Adrenal gland (tissue), 9 donors: ENCODE measurements at regions not wholly inside any gene's neighbourhood (a gene's known extent, or its start where the extent isn't known, plus 50 kb on each side); places are given as distances from the start of the nearest gene placed in this dataset.

Experiments used
- DNase-seq, 7 donors: peaks; one replicate each; pipeline ENCODE4 v3.0.0-alpha.2; 2019 to 2020
- H3K27ac ChIP-seq, 5 donors: fragments of 200-600 bp; sonication (generic) in 4 of 5; 1 replicate in 3 of 5; 2 replicates in 2 of 5; pipeline versions ENCODE4 v1.5.1 to v1.8.0; 2016 to 2020; ENCODE audit warnings: mild to moderate bottlenecking in 1 of 5
- H3K27me3 ChIP-seq: fragments of 200-600 bp; 2 replicates; pipeline ENCODE4 v1.8.0; 2021
- H3K36me3 ChIP-seq, 2 donors: fragments of 200-600 bp; replicated peaks in 1 of 2; 1 replicate in 1 of 2; 2 replicates in 1 of 2; pipeline versions ENCODE4 v1.5.1 to v1.8.0; 2018 to 2022
- H3K4me1 ChIP-seq, 2 donors: fragments of 200-600 bp; replicated peaks in 1 of 2; 1 replicate in 1 of 2; 2 replicates in 1 of 2; pipeline versions ENCODE4 v1.5.1 to v1.8.0; 2018 to 2021
- H3K4me3 ChIP-seq, 4 donors: fragments of 200-600 bp; sonication (generic) in 3 of 4; one replicate each; pipeline ENCODE4 v1.5.1; 2016 to 2018
- H3K9me3 ChIP-seq, 3 donors: fragments of 200-600 bp; sonication (generic) in 1 of 3; replicated peaks in 1 of 3; 1 replicate in 2 of 3; 2 replicates in 1 of 3; pipeline versions ENCODE4 v1.5.1 to v1.8.0; 2016 to 2021
- POLR2A ChIP-seq, 2 donors: fragments of 450-650 bp; IDR thresholded peaks; one replicate each; pipeline ENCODE4 v1.6.1; 2017; ENCODE audit warnings: antibody characterized with exemption in 2 of 2, mild to moderate bottlenecking in 2 of 2, moderate library complexity in 1 of 2
- WGBS, 4 donors: extraction: QIAGEN DNeasy Blood & Tissue Kit in 2 of 4; methylation state at CpG; one replicate each; pipeline versions ENCODE4 v1.1.5 to v1.1.7; 2013 to 2017; 5-methylcytosine and 5-hydroxymethylcytosine counted together
- intact Hi-C, 2 donors: fragments of 100-400 bp; cut with DNase I; formaldehyde crosslinking; loops; one replicate each; pipeline versions ENCODE4 v1.14.1 to v1.15.0; 2022 to 2023
- TF ChIP-seq, protein P1 (sequence below), 6 experiments: fragments of 450-650 bp in 4 of 6; fragments of 200-600 bp in 2 of 6; sonication (generic) in 1 of 6; IDR thresholded peaks; 1 replicate in 5 of 6; 2 replicates in 1 of 6; pipeline versions ENCODE4 v1.5.1 to v1.8.0; 2016 to 2021; ENCODE audit warnings: antibody characterized with exemption in 6 of 6, mild to moderate bottlenecking in 2 of 6, moderate library complexity in 1 of 6
- donor health status: healthy with polysubstance abuse.
- donor health status: Bipolar disorder and iron deficiency.
- donor health status: DM: yes; HTN: yes; CAD: no.
- donor health status: DM: no; HTN: no; CAD: no.
- donor health status: DM: no; HTN: no; CAD: no.

DNA sequence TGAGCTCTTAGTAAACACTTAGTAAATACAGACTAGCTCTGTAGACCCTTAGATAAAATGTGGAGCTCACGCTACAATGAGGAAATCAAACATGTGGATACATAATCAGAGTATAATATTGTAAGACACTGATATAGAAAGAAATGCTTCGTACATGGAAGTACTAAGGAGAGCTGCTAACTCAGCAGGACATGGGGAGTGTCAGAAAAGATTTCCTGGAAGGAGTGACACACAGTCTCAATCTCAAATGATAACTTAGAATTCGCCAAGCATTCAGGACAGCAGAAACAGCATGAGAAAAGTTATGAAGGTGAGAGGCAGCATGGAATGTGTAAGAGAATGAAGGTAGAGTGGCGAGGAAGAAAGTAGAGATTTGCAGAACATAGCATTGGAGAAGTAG, 80.8 kb downstream of the ZNF622 start:
- H3K27me3 ChIP-seq, result no peaks in the 10 kb centered on the region
- 74 to 79% (median 78%) methylated on average over 4 of the region's 4 CpGs for WGBS, 4 donors
- no peaks in the 10 kb centered on the region for H3K36me3 ChIP-seq
- H3K9me3 ChIP-seq, result no peaks in the 10 kb centered on the region
- intact Hi-C loops, result no loop called here
- no peak for TF ChIP-seq POLR2A (IDR thresholded peaks at IDR 0.05)
- TF ChIP-seq, protein P1, sequence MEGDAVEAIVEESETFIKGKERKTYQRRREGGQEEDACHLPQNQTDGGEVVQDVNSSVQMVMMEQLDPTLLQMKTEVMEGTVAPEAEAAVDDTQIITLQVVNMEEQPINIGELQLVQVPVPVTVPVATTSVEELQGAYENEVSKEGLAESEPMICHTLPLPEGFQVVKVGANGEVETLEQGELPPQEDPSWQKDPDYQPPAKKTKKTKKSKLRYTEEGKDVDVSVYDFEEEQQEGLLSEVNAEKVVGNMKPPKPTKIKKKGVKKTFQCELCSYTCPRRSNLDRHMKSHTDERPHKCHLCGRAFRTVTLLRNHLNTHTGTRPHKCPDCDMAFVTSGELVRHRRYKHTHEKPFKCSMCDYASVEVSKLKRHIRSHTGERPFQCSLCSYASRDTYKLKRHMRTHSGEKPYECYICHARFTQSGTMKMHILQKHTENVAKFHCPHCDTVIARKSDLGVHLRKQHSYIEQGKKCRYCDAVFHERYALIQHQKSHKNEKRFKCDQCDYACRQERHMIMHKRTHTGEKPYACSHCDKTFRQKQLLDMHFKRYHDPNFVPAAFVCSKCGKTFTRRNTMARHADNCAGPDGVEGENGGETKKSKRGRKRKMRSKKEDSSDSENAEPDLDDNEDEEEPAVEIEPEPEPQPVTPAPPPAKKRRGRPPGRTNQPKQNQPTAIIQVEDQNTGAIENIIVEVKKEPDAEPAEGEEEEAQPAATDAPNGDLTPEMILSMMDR (IDR thresholded peaks at IDR 0.05), result no peak
- no peak overlapping the region for H3K4me3 ChIP-seq
- no peak overlapping the region for H3K27ac ChIP-seq
- H3K4me1 ChIP-seq, result no peaks in the 10 kb centered on the region
- DNase-seq, result no peak

DNA sequence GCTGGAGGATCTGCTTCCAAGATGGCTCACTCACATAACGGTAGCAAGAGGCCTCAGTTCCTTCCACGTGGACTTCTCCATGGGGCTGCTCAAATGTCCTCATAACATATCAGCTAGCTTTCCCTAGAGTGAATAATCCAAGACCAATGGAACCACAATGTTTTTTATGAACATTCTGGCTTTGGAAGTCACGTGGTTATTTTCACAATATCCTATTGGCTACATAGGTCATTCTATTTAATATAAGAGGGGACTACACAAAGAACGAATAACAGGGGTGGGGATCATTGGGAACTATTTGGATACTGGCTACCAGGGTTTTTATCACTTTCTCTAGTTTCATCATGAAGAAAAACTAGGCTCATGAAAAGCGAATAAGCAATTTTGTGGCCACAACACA, 81.4 kb downstream of the ZNF622 start:
- Histone ChIP-seq H3K9me3 (no peaks in the 10 kb centered on the region), H3K4me3 (no peak overlapping the region), H3K36me3 (no peaks in the 10 kb centered on the region), H3K4me1 (no peaks in the 10 kb centered on the region), H3K27ac (no peak overlapping the region), H3K27me3 (no peaks in the 10 kb centered on the region)
- intact Hi-C loops, result no loop called here
- WGBS, 4 donors, result 76 to 82% (median 81%) methylated on average over 5 of the region's 5 CpGs
- TF ChIP-seq, protein P1 (IDR thresholded peaks at IDR 0.05), result no peak
- TF ChIP-seq POLR2A (IDR thresholded peaks at IDR 0.05), result no peak
- no peak for DNase-seq

DNA sequence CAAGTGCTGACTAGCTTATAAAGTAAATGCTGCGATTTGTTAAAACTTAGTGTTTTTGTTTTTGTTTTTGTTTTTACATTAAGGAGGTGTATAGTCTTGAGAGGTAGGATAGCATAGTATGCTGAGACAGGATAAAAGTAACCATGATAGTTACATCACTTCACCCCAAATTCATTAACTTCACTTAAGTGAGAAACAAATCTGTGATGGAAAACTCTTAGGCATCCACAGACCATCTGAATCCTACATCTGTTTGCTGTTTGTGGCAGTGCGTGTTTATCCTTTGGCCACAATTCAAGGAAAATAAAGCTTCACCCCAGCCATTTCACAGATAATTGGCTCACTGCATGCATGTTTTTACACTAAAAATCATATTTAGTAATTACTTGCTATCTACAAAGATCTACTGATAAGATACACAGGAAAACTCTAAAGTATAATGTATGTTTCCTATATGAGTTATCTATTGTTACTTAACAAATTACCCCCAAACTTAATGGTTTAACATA, 82.0 kb downstream of the ZNF622 start:
- WGBS, 4 donors, result 76 to 89% (median 78%) methylated on average over 2 of the region's 2 CpGs
- Histone ChIP-seq H3K27ac (no peak overlapping the region), H3K27me3 (no peaks in the 10 kb centered on the region), H3K9me3 (no peaks in the 10 kb centered on the region), H3K36me3 (no peaks in the 10 kb centered on the region), H3K4me1 (no peaks in the 10 kb centered on the region), H3K4me3 (no peak overlapping the region)
- intact Hi-C loops, result no loop called here
- DNase-seq, result no peak
- TF ChIP-seq, protein P1 (IDR thresholded peaks at IDR 0.05), result no peak
- no peak for TF ChIP-seq POLR2A (IDR thresholded peaks at IDR 0.05)

DNA sequence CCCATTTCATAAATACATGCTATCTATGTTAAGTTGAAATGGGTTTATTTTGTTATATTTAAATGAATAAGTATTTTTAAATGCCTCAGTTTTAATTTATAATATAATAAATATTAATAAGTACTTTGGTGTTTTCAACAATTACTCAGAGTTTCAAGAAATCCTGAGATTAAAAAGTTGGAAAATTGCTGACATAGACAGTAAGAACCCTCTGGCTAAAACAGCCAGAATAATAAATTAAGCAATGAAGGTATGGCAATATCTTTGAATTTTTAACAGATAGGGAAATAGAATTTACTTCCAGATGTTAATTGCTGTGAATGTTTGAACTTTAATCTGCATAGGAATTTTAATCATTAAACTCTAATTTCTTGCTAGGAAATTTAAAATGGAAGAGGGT, 83.6 kb downstream of the ZNF622 start:
- H3K36me3 ChIP-seq, result no peaks in the 10 kb centered on the region
- no peak for DNase-seq
- no peak overlapping the region for H3K27ac ChIP-seq
- intact Hi-C loops, result no loop called here
- no peak overlapping the region for H3K4me3 ChIP-seq
- H3K4me1 ChIP-seq, result no peaks in the 10 kb centered on the region
- no peaks in the 10 kb centered on the region for H3K27me3 ChIP-seq
- TF ChIP-seq POLR2A (IDR thresholded peaks at IDR 0.05), result no peak
- TF ChIP-seq, protein P1 (IDR thresholded peaks at IDR 0.05), result no peak
- H3K9me3 ChIP-seq, result no peaks in the 10 kb centered on the region
